Ishikawa (cell line): ENCODE measurements at regions not wholly inside any gene's neighbourhood (a gene's known extent, or its start where the extent isn't known, plus 50 kb on each side); places are given as distances from the start of the nearest gene placed in this dataset.

Source experiments
- CREB1 ChIP-seq: IDR thresholded peaks from 2 replicates; pipeline ENCODE4 v1.6.1; 2012; ENCODE audit warnings: low read depth
- EP300 ChIP-seq: IDR thresholded peaks from 2 replicates; pipeline ENCODE4 v1.6.1; 2012; ENCODE audit warnings: borderline replicate concordance
- TAF1 ChIP-seq: IDR thresholded peaks from 2 replicates; pipeline ENCODE4 v1.6.1; 2012; ENCODE audit warnings: low read depth, mild to moderate bottlenecking
- TEAD4 ChIP-seq: IDR thresholded peaks from 2 replicates; pipeline ENCODE4 v1.6.1; 2012
- YY1 ChIP-seq: IDR thresholded peaks from 2 replicates; pipeline ENCODE4 v1.6.1; 2012; ENCODE audit warnings: low read depth

DNA sequence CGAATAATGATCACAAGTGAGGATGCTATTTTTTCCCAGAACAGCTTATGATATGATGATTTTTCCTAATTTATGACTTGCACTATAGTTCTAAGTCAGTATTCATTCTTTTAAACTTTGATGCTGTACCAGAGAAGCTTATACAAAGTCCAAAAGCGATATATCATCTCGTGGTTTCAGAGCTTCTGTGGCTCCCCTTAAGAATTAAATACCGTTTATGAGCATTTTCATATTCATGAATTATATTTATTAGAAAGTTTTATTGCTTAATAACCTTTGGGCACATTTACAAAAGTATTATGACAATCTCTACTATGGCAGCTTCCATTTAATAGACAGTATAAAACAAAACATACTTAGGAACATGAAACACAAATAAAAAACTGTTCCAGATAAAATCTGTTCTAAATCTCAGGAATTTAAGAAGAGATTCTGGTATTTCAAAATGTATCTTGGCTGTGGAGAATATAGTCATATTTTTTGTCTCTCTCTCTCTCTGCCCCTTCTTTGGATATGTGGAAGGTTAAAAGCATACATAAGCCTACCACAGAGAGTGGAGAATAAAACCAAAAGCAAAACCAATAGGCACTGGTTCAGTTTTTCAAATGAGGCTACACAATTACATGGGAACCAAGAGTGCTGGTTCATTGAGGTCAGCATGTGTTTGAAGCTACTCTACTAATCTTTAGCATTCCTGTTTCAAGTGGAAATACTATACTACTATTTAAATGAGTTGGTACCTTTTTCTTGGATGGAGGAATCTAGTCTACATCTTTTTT, 884.5 kb upstream of the GJE1 start:
- TF ChIP-seq EP300 (no peak), YY1 (no peak), TEAD4 (no peak), CREB1 (no peak), TAF1 (no peak)
